ENCODE measurements at regions not wholly inside any gene's neighbourhood (a gene's known extent, or its start where the extent isn't known, plus 50 kb on each side); places are given as distances from the start of the nearest gene placed in this dataset.

DNA sequence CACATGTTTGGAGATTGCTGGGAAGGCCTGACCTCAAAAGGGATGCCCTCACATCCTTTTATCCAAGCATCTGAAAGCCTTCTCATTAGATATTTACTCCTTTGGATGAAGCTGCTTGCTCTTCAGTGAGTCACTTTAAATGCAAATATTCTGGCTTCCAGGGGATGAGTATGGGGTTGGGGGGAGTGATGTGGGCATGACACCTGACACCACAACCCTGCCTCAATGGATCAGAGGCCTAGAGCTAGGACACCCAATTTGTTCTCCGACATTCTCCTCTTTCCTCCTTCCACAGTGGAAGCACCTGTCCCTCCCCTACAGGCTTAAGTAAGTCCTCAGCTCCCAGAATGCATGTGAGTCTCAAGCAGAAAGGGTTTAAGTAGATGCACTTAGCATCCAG is 238.3 kb downstream of the OMA1 start:
- DNase-seq: no peak

DNA sequence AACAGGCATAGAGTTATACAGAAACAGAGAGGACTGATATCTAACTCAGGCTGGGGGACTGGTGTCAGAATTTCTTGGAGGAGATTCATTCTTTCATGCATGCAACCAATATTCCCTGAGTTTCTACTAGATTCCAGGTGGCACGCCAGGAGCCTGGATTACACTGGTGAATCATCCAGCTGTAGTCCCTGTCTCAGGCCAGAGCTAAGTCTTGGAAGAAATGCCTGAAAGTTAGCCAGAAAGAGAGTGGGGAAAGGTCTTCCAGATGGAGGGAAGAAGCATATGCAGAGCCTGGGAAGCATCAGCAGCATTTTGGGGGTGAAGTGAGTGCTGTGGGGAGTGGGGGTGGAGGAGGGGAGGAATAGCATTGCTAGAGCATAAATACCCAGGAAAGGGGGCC is 239.1 kb downstream of the OMA1 start:
- no peak for DNase-seq

- DNase-seq: no peak
Observed at GRCh38 chr1:58305622-58306021, 240.9 kb downstream of the OMA1 start.

DNA sequence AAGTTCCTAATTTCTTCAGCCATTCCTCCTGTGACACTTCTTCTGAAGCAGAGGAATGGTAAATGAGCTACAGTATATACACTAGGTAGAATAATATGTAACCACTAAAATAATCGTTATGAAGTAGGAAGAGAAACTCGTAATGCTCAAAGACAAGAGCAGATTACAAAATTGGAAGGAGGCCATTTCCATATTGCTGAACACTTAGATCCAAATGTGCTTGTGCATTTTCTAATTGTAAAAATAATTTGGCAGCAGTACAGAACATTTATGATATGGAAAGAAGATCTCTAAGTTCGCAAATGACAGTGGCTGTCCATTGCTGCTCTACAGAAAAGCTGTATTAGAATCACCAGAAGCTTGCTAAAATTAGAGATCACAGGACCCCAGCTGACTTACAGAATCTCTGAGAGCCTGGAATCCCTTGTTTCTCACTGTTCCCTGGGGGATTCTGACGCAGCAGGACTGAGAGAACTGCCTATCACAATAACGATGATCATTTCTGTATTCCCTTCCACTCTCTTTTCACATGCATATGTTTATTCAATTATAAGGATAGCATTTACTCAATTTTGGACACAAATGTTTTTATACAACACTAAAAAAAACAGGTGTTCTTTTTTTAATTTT is 242.1 kb downstream of the OMA1 start:
- no peak for DNase-seq

DNA sequence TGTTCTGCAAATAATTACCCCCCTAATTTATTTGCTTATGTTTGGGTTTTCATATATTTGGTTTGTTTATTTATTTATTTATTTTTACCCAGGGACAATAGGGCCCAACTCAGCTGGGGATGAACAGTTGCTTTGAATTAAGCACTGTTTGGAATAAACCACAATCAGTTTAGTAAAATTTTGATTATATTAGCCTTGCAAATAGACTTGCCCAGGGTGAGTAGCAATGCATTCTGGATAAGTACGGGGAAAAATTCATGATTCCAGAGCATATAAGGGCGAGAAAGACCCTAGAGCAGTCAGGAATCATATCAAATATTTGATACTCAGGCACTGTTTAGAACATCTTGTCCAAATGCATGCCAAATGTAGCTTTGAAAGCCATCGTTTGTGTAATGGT is 242.7 kb downstream of the OMA1 start:
- no peak for DNase-seq

DNA sequence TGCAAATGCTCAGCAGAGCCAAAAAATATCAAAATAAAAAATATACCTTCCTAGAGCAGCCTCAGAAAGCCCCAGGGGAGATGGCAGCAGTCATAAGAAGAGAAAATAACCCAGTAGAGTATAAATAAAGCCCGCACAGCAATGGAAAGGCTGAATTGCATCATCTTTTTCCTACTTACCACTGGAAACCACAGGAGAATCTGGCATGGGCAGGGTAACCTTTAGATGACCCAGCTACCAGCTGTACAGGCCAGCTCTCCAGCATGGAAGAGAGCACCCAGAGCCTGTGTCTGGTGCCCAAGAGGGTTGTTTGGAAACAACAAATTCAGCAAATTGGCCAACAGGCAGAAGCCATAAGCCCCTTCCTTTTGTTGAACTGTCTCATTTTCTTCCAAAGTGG is 253.1 kb downstream of the OMA1 start:
- DNase-seq: no peak

DNA sequence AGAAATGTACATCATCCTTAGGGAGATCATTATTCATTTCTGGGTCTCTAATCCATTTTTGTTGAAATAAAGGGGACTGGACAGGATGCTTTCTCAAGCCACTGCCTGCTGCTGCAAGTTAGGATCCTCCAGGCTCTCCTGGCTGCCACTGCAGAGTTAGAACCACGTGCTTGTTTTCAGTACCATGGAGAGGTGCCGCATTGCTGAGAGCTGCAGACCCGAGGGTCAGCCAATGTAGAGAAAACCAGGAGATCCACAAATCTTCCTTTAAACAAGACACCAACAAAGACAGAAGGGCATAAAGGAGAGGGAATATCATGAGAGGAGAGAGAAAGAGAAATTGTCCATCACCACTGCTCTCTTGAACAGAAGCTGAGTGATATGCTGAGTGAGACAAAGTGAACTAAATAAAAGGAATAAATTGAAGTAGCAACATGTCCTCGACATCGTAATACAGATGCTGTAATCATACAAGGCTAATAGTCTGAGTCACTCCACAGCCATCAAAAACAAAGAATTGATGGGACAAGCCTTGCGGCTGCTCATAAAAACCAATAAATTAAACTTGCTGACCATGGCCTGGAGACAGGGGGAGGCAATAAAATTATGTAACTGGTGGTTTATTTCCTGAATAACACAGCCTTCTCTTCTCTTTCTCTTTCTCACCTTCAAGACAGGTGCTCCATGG is 255.7 kb downstream of the OMA1 start:
- DNase-seq: no peak

DNA sequence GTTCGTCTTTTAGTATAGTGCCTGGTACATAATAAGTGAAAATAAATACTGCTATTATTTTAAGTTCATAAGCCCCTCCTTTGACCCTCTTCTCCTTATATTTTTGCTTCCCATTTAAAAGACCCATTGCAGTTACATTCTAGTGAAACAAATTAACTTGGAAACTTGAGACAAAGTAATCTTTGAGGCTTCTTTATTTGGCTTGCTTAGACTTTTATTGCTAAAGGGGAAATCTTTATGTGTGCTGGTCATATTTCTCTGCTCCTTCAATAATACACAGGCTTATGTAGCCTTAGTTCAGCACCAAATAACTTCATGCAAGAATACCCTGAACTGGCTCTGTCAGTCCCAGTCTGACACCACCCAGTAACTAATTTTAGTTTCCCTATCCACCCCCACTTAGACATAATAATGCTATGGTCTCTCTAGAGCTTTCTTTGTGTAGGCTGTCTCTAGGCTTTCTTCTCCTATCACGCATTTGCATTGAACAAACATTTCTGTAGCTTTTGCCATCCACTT is 257.8 kb downstream of the OMA1 start:
- DNase-seq: no peak

DNA sequence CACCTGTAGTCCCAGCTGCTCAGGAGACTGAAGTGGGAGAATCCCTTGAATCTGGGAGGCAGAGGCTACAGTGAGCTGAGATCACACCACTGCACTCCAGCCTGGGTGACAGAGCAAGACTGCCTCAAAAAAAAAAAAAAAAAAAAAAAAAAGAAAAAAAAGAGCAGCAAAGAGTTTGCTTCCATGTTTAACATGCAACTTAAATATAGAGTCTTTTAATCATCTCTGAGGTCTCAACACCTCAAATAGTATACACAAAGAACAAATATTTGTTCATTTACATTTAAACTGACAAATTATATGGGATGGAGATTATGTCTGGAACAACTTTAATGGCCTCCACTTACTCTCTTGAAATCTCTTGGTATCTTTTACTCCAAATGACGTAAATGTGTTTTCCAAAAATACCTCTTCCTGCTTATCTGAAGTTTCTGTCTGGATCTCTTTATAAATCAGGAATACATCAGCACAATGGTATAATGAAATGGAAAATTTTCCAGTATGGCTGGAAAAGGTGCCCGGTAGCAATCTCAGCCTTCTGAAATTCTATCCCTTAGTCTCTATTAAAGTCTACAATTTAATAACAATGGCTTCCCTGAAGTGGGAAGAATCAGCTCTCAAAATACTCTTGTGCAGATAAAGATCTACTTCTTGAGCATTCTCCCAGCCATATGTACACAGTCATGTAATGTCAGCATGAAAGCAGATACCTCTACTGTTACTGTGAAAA is 258.5 kb downstream of the OMA1 start:
- no peak for DNase-seq

DNA sequence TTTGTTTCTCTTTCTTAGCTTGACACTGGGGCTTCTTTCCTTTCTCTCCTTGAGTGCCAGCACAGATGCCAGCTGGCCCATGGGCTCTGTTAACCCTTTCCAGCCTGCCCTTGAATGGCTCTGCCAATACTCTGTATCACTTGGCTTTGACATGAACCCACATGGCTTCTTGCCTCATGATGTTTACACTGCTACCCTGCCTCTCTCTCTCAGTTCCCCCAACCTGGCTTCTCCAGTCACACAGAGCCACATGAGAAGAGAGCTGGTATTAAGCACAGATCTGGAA is 262.4 kb downstream of the OMA1 start:
- no peak for DNase-seq

DNA sequence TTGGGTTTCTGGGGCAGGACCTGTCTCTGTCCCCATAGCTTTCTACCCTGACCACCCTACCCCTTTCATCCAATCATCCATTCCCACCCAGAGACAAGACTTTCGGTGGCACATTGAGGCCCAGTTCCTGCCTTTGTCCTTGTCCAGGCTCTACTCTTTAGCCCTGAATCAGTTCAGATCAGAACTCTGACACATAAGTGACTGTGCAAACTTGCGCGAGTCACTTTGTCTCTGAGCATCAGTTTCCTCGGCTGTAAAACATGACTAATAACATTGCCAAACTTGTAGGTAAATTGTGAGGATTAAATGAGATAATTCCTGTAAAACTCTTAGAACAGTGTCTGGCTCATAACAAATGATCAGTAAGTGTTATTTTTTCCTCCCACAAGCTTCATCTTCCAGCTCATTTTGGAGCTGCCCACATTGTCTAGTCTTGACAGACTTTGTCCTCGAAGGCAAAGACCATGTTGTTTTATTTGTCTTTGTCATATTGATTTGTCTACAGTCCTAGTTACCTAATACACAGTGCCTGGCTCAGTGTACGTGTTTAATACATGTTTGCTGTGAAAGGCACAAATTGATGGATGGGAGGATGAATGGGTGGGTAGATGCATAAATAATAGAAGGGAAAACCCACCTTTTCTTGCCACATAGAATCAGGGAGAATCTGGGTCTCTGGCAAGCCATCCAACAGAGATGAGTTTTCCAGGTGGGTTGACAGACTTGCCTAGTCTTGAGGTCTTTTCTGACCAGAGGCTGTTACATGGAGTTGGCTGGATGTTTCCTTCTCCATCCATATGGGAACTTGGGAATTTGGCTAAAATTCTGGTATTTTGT is 262.9 kb downstream of the OMA1 start:
- no peak for DNase-seq

DNA sequence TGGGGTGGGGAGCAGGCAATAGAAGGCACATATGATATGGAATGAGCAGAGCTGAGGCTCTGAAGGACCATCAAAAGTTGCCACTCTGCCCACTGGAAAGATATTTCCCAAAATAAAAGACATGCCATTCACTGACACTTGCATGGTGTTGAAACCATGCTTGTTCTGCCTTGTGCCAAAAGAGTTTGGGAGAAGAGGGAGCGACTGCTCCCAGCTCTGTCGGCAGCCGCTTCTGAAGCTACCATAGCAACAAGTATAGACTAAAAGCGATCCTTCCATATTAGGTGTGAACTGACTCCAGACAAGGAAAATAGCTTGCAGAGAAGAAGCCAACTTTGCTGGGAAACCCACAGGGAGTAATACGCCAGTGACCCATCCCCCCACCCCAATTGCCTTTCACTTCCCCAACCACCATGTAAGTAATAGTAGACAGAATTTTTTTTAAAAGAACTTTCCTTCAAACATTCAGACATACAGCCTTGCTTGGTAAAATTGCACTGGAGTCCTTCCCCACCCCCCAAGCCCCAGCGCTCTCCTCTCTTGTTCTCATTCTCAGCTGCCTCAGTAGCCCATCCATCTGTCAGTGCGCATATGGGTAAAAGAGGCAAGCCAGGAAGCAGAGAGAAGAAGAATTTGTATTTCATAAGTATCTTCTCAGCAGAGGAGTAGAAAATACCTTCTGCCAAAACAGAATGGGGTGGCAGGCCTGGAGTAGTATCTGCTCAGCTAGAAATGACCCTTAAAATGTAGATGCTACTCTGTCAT is 263.7 kb downstream of the OMA1 start:
- DNase-seq: no peak

- no peak for DNase-seq
Observed at GRCh38 chr1:58266242-58266641, 280.3 kb downstream of the OMA1 start.

GRCh38 chr1:58264462-58264861 is 282.1 kb downstream of the OMA1 start:
- no peak for DNase-seq

DNA sequence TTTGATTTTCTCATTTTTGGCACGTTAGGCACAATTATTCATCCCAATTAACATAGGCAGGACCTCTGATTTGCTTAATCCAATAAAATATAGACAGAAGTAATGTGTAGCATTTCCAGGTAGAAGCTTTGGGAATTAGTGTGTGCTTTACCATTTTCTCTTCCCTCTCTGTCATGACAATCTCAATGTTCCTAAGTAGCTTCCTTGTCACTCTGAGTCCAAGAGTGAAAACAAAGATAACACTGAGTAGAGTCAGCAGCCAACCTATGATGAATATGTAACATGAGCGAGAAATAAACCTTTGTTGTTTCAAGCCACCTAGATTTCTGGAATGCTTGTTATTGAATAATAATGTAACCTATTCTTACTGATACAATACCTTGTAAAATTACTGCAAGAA is 283.8 kb downstream of the OMA1 start:
- no peak for DNase-seq

DNA sequence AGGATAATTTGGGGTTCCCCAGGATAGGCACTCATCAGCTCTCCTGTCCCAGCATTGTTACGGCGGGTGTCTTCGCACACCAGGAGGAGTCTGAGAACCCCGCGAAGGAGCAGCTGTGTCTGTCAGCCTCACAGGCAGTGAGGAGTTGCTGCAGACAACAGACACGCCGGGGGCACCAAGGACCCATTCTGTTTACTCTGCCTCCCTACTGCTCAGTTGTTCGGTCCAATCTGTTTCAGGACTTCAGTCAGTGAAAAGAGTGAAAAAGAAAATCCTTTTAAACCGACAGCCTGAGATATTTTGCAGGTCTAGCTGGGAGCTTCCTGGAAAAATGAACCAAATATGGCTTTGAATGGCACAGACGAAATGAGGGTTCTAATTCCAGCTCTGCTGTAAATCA is 288.4 kb downstream of the OMA1 start:
- DNase-seq: no peak

DNA sequence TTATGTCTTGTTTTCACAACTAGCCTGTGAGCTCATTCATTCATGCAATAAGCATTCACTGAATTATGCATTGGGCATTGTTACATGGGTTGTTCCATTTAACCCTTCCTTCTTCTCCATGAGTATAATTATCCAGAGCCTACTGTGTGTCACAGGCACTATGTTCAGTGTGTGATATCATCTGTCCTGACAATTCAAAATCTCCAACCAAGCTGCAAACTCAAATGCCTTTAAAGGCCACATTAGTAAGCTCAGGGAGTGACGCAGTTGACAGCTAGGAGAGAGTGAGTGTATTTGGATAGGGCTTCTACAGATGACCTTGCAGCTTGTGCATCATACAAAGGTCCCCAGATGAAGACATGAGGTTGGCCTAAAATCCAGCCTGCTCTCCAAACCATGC is 289.5 kb downstream of the OMA1 start:
- DNase-seq: no peak

DNA sequence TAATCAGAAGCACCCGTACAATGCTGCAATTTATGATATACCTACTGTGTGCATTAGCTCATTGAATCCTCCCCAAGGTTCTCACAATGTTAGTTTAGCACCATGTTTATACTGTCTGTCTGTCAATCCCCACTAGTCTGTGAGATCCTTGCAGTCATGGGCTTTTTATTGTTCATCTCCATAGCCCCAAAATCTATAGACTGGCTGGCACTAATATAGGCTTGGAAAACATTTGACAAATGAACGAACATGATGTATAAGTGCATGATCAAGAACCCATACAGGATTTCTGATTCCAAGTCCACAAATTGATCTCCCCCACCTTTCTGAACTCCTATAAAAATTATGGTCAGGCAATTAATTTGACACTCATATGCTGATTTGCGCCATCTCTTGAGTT is 290.0 kb downstream of the OMA1 start:
- DNase-seq: no peak

DNA sequence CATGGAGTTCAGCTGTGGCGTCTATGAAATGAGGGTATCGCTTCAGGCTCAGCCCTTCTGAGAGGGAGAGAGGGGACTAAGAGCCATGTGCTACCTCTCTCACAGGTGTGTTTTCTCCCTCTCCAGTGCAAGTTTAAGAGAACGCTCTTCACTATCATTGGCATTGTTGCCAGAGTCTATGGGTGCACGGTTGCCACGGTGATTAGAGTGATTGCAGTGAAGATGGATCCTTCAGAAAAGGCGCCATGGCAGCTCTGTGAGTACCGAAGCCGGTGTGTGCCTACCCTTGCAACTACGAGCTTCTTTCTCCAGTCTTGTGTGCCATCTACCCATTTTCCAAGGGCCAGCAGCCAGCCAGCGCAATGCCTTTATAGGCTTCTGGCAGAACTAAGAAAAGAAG is 290.5 kb downstream of the OMA1 start:
- DNase-seq: no peak

DNA sequence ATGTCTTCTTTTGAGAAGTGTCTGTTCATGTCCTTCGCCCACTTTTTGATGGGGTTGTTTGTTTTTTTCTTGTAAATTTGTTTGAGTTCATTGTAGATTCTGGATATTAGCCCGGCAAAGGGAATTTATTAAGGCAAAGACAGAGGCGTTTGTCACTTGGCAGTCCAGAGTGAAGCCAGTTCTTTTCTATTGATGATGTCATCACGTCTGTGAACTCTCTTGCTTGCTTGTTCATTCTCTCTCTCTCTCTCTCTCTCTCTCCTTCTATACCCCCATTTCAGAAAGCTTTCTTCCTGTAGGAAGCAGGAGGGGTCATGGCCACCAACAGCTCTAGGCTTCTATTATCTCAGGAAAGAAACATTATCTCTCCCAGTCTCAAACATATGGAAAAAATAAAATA is 291.3 kb downstream of the OMA1 start:
- no peak for DNase-seq

DNA sequence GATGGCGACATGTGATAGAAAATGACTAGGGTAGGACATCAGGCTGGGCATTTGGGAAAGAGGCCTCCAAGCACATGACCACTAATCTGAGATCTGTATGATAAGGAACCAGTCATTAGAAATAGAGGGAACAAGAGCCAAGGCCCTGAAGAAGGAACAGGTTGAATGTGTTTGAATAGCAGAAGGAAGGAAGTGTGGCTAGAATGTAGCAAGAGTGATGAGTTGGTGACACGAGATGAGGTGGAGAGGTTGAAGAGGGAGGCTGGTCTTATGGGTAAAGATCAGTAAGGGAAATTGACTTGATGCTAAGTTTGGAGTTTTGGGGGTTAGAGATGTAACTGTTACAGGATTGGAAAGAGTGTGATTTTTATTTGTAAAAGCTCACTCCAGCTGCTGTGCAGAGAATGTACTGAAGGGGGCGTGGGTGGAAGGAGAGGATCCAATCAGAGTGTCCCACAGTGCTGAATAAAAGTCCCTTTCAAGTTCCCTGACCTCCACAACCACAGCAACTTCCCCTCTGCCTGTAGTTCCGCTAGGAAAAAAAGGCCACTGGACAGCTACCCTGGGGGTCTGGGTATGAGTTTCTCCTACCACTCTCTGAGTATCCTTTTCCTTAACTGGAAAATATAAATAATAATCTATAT is 295.0 kb downstream of the OMA1 start:
- no peak for DNase-seq

DNA sequence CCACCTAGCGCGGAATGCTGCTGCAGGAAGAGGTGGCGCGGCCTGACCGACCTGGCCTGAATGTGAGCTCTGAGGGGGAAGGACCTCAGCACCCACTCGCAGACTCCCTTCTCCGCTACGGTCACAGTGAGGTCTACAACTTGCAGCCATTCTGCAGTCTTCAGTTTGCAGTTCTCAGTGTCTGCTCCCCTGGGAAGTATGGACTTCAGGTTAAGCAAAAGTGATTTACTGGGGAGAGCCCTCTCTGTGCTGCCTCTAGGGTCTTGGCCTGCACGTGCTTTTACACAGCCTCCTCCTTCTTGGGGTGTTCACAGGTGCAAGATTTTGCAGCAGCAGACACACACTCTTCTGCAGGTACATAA is 296.0 kb downstream of the OMA1 start:
- DNase-seq: no peak
